Activated B cell treated with CpG ODN at 0.5 μM for 24 hours (primary cell): ENCODE measurements at regions not wholly inside any gene's neighbourhood (a gene's known extent, or its start where the extent isn't known, plus 50 kb on each side); places are given as distances from the start of the nearest gene placed in this dataset.

Experiments used
- ATAC-seq: fragments of 200-7000 bp; cut with Tn5 transposase; one replicate; pipeline ENCODE4 v1.10.0; 2021; ENCODE audit warnings: low read depth, mild to moderate bottlenecking, moderate library complexity
- CTCF ChIA-PET: fragments of 350-600 bp; sonication (Branson Sonifier 250); formaldehyde crosslinking; loops from one replicate; lab custom pipeline; 2021; ENCODE audit warnings: antibody characterized with exemption; lab: Charles Lee
- POLR2A ChIA-PET: fragments of 350-600 bp; sonication (Branson Sonifier 250); formaldehyde crosslinking; loops from one replicate; lab custom pipeline; 2021; ENCODE audit warnings: antibody characterized with exemption; lab: Charles Lee
- DNase-seq: peaks from one replicate; pipeline ENCODE4 v3.0.0; 2022
- H3K27ac Mint-ChIP-seq: one replicate; pipeline ENCODE4 v1.8.0; 2020; ENCODE audit warnings: mixed read lengths
- H3K27me3 Mint-ChIP-seq: one replicate; pipeline ENCODE4 v1.8.0; 2021; ENCODE audit warnings: mixed read lengths
- H3K36me3 Mint-ChIP-seq: one replicate; pipeline ENCODE4 v1.8.0; 2021; ENCODE audit warnings: low read depth, mixed read lengths
- H3K4me1 Mint-ChIP-seq: one replicate; pipeline ENCODE4 v1.8.0; 2021; ENCODE audit warnings: mixed read lengths
- H3K4me3 Mint-ChIP-seq: one replicate; pipeline ENCODE4 v1.8.0; 2020; ENCODE audit warnings: mild to moderate bottlenecking, mixed read lengths
- H3K9me3 Mint-ChIP-seq: one replicate; pipeline ENCODE4 v1.8.0; 2020; ENCODE audit warnings: mixed read lengths
- intact Hi-C: fragments of 100-400 bp; cut with micrococcal nuclease; formaldehyde crosslinking; loops from one replicate; pipeline ENCODE4 v1.15.1; 2024
- TF ChIP-seq, protein P1 (sequence below): fragments of 200-600 bp; IDR thresholded peaks from one replicate; pipeline ENCODE4 v1.8.0; 2022; ENCODE audit warnings: antibody characterized with exemption, mild to moderate bottlenecking

DNA sequence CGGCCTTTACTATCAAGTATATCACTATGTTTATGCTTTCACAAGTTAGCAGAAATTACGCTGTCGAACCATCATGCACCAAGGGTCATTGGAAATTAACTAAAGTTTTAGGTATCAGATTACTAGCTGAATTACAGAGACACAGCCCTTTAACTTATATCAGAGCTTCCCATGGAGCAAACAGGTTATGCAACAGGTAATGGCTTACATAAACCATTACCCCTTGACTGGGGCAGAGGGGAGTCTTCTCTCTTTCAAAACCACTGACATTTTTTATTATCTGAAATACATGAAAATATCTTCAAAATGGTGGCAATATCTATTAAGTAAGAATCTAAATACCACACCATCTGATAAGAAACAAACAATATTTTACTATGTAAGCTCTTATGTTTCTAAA, 1692.9 kb upstream of the SLC10A2 start:
- H3K4me3 Mint-ChIP-seq: no peak overlapping the region
- intact Hi-C loops: no loop called here

GRCh38 chr13:104757712-104758111, 1691.5 kb upstream of the SLC10A2 start:
- H3K27me3 Mint-ChIP-seq: no peaks in the 10 kb centered on the region
- H3K36me3 Mint-ChIP-seq: no peaks in the 10 kb centered on the region
- intact Hi-C loops: no loop called here
- no peak overlapping the region for H3K4me3 Mint-ChIP-seq
- DNase-seq (no peak), ATAC-seq (no peak)
- no peak overlapping the region for H3K27ac Mint-ChIP-seq
- ChIA-PET POLR2A (no interaction called here), CTCF (no interaction called here)
- no peaks in the 10 kb centered on the region for H3K9me3 Mint-ChIP-seq
- TF ChIP-seq, protein P1, sequence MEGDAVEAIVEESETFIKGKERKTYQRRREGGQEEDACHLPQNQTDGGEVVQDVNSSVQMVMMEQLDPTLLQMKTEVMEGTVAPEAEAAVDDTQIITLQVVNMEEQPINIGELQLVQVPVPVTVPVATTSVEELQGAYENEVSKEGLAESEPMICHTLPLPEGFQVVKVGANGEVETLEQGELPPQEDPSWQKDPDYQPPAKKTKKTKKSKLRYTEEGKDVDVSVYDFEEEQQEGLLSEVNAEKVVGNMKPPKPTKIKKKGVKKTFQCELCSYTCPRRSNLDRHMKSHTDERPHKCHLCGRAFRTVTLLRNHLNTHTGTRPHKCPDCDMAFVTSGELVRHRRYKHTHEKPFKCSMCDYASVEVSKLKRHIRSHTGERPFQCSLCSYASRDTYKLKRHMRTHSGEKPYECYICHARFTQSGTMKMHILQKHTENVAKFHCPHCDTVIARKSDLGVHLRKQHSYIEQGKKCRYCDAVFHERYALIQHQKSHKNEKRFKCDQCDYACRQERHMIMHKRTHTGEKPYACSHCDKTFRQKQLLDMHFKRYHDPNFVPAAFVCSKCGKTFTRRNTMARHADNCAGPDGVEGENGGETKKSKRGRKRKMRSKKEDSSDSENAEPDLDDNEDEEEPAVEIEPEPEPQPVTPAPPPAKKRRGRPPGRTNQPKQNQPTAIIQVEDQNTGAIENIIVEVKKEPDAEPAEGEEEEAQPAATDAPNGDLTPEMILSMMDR: no peak
- H3K4me1 Mint-ChIP-seq: no peaks in the 10 kb centered on the region

More for the DNA sequence above, 1692.9 kb upstream of the SLC10A2 start:
- no peak for ATAC-seq
- Mint-ChIP-seq H3K27ac (no peak overlapping the region), H3K27me3 (no peaks in the 10 kb centered on the region), H3K36me3 (no peaks in the 10 kb centered on the region), H3K4me1 (no peaks in the 10 kb centered on the region), H3K9me3 (no peaks in the 10 kb centered on the region)
- TF ChIP-seq, protein P1: no peak
- no peak for DNase-seq
- CTCF ChIA-PET: no interaction called here
- POLR2A ChIA-PET: no interaction called here

GRCh38 chr13:104750377-104750776, 1684.2 kb upstream of the SLC10A2 start:
- DNase-seq: no peak

GRCh38 chr13:104740641-104741222, 1674.5 kb upstream of the SLC10A2 start:
- H3K4me3 Mint-ChIP-seq: no peak overlapping the region
- ATAC-seq (no peak), DNase-seq (no peak)
- CTCF ChIA-PET: interaction anchor here (0.9 kb wide), 1 partner anchor 33 kb away, joined by 3 read pairs; no protein-coding TSS in a partner anchor
- H3K27me3 Mint-ChIP-seq: no peaks in the 10 kb centered on the region
- intact Hi-C loops: no loop called here
- TF ChIP-seq, protein P1: no peak
- H3K4me1 Mint-ChIP-seq: no peaks in the 10 kb centered on the region
- H3K9me3 Mint-ChIP-seq: no peaks in the 10 kb centered on the region
- H3K36me3 Mint-ChIP-seq: no peaks in the 10 kb centered on the region
- H3K27ac Mint-ChIP-seq: no peak overlapping the region
- POLR2A ChIA-PET: no interaction called here

More at GRCh38 chr13:104750377-104750776, 1684.2 kb upstream of the SLC10A2 start:
- TF ChIP-seq, protein P1: no peak
- no peak for ATAC-seq
- intact Hi-C loops: no loop called here
- CTCF ChIA-PET: no interaction called here
- Mint-ChIP-seq H3K4me3 (no peak overlapping the region), H3K27ac (no peak overlapping the region), H3K36me3 (no peaks in the 10 kb centered on the region), H3K4me1 (no peaks in the 10 kb centered on the region), H3K9me3 (peaks cover 5% of the 10 kb centered on the region), H3K27me3 (no peaks in the 10 kb centered on the region)
- POLR2A ChIA-PET: no interaction called here

- ChIA-PET CTCF (no interaction called here), POLR2A (no interaction called here)
- Mint-ChIP-seq H3K4me1 (no peaks in the 10 kb centered on the region), H3K27me3 (no peaks in the 10 kb centered on the region), H3K9me3 (no peaks in the 10 kb centered on the region), H3K27ac (no peak overlapping the region), H3K36me3 (no peaks in the 10 kb centered on the region), H3K4me3 (no peak overlapping the region)
- intact Hi-C loops: no loop called here
- TF ChIP-seq, protein P1: no peak
- ATAC-seq (no peak), DNase-seq (no peak)
Observed at GRCh38 chr13:104737713-104738112, 1671.5 kb upstream of the SLC10A2 start.
